ENCODE measurements at regions not wholly inside any gene's neighbourhood (a gene's known extent, or its start where the extent isn't known, plus 50 kb on each side); places are given as distances from the start of the nearest gene placed in this dataset.

- 12% methylated on average over 5 of the region's 5 CpGs for WGBS (ENCODE audit: missing lambda C conversion rate)
- FAIRE-seq: no peak
- POLR2A ChIA-PET: no interaction called here
- CTCF ChIA-PET: interaction anchor here (0.6 kb wide), 1 partner anchor 8 kb away, joined by 3 read pairs; no protein-coding TSS in a partner anchor
- no peak overlapping the region for H3K4me2 ChIP-seq
- TF ChIP-seq HOXB5 (CRISPR knock-in tag; IDR thresholded peaks at IDR 0.05): no peak
- TF ChIP-seq MAZ (IDR thresholded peaks at IDR 0.05; ENCODE audit: borderline replicate concordance, low read depth, low read length): no peak
- no peak for TF ChIP-seq GATA3 (IDR thresholded peaks at IDR 0.05; ENCODE audit: borderline replicate concordance)
- no peak for TF ChIP-seq REST (IDR thresholded peaks at IDR 0.05)
- no peak for TF ChIP-seq HES2 (IDR thresholded peaks at IDR 0.05)
- no peak for TF ChIP-seq HMGXB4 (CRISPR knock-in tag; IDR thresholded peaks at IDR 0.05; ENCODE audit: borderline replicate concordance)
- TF ChIP-seq RCOR1 (IDR thresholded peaks at IDR 0.05; ENCODE audit: low read depth, low read length): no peak
- TF ChIP-seq SMC3 (IDR thresholded peaks at IDR 0.05): no peak
- TF ChIP-seq HEYL (CRISPR knock-in tag; IDR thresholded peaks at IDR 0.05): no peak
- TF ChIP-seq NPAS2 (CRISPR knock-in tag; IDR thresholded peaks at IDR 0.05; ENCODE audit: borderline replicate concordance): no peak
- no peak for TF ChIP-seq CEBPB (IDR thresholded peaks at IDR 0.05)
- no peak for TF ChIP-seq USF2 (IDR thresholded peaks at IDR 0.05)
- TF ChIP-seq RAD21 (conservative IDR thresholded peaks at IDR 0.05 in 1 of 2, IDR thresholded peaks at IDR 0.05 in 1 of 2): no peak
- TF ChIP-seq KDM5A (IDR thresholded peaks at IDR 0.05): no peak
- TF ChIP-seq MYC (IDR thresholded peaks at IDR 0.05; ENCODE audit: borderline replicate concordance, low read length): no peak
- TF ChIP-seq EHF (CRISPR knock-in tag; IDR thresholded peaks at IDR 0.05): no peak
- no peaks in the 10 kb centered on the region for H3K4me1 ChIP-seq
- no peak overlapping the region for H3K4me3 ChIP-seq
- DNase-seq (ENCODE audit: low read depth in 1 of 2, low spot score in 1 of 2): no peak
- no peak for ATAC-seq
- H3K9me3 ChIP-seq: no peaks in the 10 kb centered on the region
- no peak overlapping the region for H3K27ac ChIP-seq
These were observed 293.9 kb upstream of the DCC start for GRCh38 chr18:52045946-52046675.

GRCh38 chr18:52046842-52047241 is 293.2 kb upstream of the DCC start:
- ChIA-PET POLR2A (no interaction called here), CTCF (no interaction called here)
- no peak for TF ChIP-seq CHD2 (IDR thresholded peaks at IDR 0.05; ENCODE audit: low read length, partially characterized antibody)
- no peak for TF ChIP-seq RFX5 (IDR thresholded peaks at IDR 0.05)
- no peak for TF ChIP-seq FOXS1 (CRISPR knock-in tag; IDR thresholded peaks at IDR 0.05)
- no peak for TF ChIP-seq HMGXB4 (CRISPR knock-in tag; IDR thresholded peaks at IDR 0.05; ENCODE audit: borderline replicate concordance)
- TF ChIP-seq EHF (CRISPR knock-in tag; IDR thresholded peaks at IDR 0.05): no peak
- TF ChIP-seq SREBF2 (IDR thresholded peaks at IDR 0.05): no peak
- no peak for TF ChIP-seq CTCF (IDR thresholded peaks at IDR 0.05)
- TF ChIP-seq POLR2A (IDR thresholded peaks at IDR 0.05; ENCODE audit: low read length): no peak
- TF ChIP-seq JUN (IDR thresholded peaks at IDR 0.05): no peak
- Histone ChIP-seq H3K9me3 (no peaks in the 10 kb centered on the region), H3K4me3 (no peak overlapping the region), H3K4me1 (no peaks in the 10 kb centered on the region), H3K27ac (no peak overlapping the region), H3K4me2 (no peak overlapping the region)
- ATAC-seq (no peak), FAIRE-seq (no peak), DNase-seq (ENCODE audit: low read depth in 1 of 2, low spot score in 1 of 2) (no peak)
- 6% methylated on average over 4 of the region's 4 CpGs for WGBS (ENCODE audit: missing lambda C conversion rate)

All from A549 (cell line).